PC-9 (cell line): ENCODE measurements at regions not wholly inside any gene's neighbourhood (a gene's known extent, or its start where the extent isn't known, plus 50 kb on each side); places are given as distances from the start of the nearest gene placed in this dataset.

Experiments used
- CTCF ChIP-seq: fragments of 200-600 bp; sonication (generic); conservative IDR thresholded peaks from 2 replicates; pipeline ENCODE4 v1.6.1; 2017; ENCODE audit warnings: mixed run types, antibody characterized with exemption, mild to moderate bottlenecking, moderate library complexity
- EZH2 ChIP-seq: fragments of 200-600 bp; sonication (generic); IDR thresholded peaks from 2 replicates; pipeline ENCODE4 v1.8.0; 2017; ENCODE audit warnings: antibody characterized with exemption, low read depth

- TF ChIP-seq CTCF (no peak), EZH2 (no peak)
Observed at GRCh38 chr5:98308231-98308630, 465.2 kb upstream of the RGMB start.
